ENCODE measurements at regions not wholly inside any gene's neighbourhood (a gene's known extent, or its start where the extent isn't known, plus 50 kb on each side); places are given as distances from the start of the nearest gene placed in this dataset.

GRCh38 chr10:29766753-29767152 is 132.0 kb upstream of the SVIL start:
- WGBS (ENCODE audit: low lambda C conversion rate): 82% methylated on average over 3 of the region's 3 CpGs
- no peak overlapping the region for H3K27ac ChIP-seq (ENCODE audit: low read depth in 2 of 2, low read length in 1 of 2)
- H3K79me2 ChIP-seq (ENCODE audit: insufficient read depth): no peaks in the 10 kb centered on the region
- H3K9me3 ChIP-seq: no peaks in the 10 kb centered on the region
- H3K36me3 ChIP-seq (replicated peaks in 1 of 2; ENCODE audit: control insufficient read depth in 1 of 2, insufficient read depth in 2 of 2, low read length in 1 of 2): no peaks in the 10 kb centered on the region
- no peaks in the 10 kb centered on the region for H4K20me1 ChIP-seq (ENCODE audit: insufficient read depth)
- TF ChIP-seq EZH2phosphoT487 (IDR thresholded peaks at IDR 0.05; ENCODE audit: borderline replicate concordance, low read depth): no peak
- TF ChIP-seq NRF1 (IDR thresholded peaks at IDR 0.05; ENCODE audit: low read depth, low read length): no peak
- TF ChIP-seq FOSL2 (IDR thresholded peaks at IDR 0.05; ENCODE audit: borderline replicate concordance, low read depth): no peak
- TF ChIP-seq MXI1 (IDR thresholded peaks at IDR 0.05; ENCODE audit: low read depth, low read length): no peak
- no peak for TF ChIP-seq RXRA (IDR thresholded peaks at IDR 0.05; ENCODE audit: borderline replicate concordance, low read depth)
- TF ChIP-seq RFX5 (IDR thresholded peaks at IDR 0.05; ENCODE audit: low read length): no peak
- TF ChIP-seq PBX3 (IDR thresholded peaks at IDR 0.05): no peak
- TF ChIP-seq GATA2 (CRISPR knock-in tag; IDR thresholded peaks at IDR 0.05): no peak
- TF ChIP-seq SIN3A (IDR thresholded peaks at IDR 0.05; ENCODE audit: borderline replicate concordance, low read depth, low read length): no peak
- TF ChIP-seq TCF12 (IDR thresholded peaks at IDR 0.05): no peak
- TF ChIP-seq NFIC (IDR thresholded peaks at IDR 0.05; ENCODE audit: borderline replicate concordance): no peak
- no peak for TF ChIP-seq GABPA (IDR thresholded peaks at IDR 0.05; ENCODE audit: low read depth)
- no peak for DNase-seq
- H3K9ac ChIP-seq: no peak overlapping the region
- CTCF ChIA-PET: no interaction called here
- no peaks in the 10 kb centered on the region for H3K4me1 ChIP-seq (ENCODE audit: control insufficient read depth in 1 of 2, insufficient read depth in 2 of 2, low read depth in 1 of 2, low read length in 1 of 2)
- no peaks in the 10 kb centered on the region for H3K27me3 ChIP-seq (ENCODE audit: insufficient read depth)
- H3K9me2 ChIP-seq: no peaks in the 10 kb centered on the region
- no peak overlapping the region for H3K4me3 ChIP-seq (ENCODE audit: low read depth in 2 of 2, low read length in 1 of 2)
- H3K4me2 ChIP-seq: no peak overlapping the region
- H2AFZ ChIP-seq (ENCODE audit: low read depth): no peak overlapping the region
- no peaks in the 10 kb centered on the region for H3F3A ChIP-seq (replicated peaks; ENCODE audit: insufficient read depth)
- POLR2A ChIA-PET: no interaction called here

- ChIA-PET POLR2A (no interaction called here), CTCF (no interaction called here)
- Histone ChIP-seq H3F3A (replicated peaks; ENCODE audit: insufficient read depth) (no peaks in the 10 kb centered on the region), H3K27me3 (ENCODE audit: insufficient read depth) (no peaks in the 10 kb centered on the region), H3K9ac (no peak overlapping the region), H4K20me1 (ENCODE audit: insufficient read depth) (no peaks in the 10 kb centered on the region), H3K4me1 (ENCODE audit: control insufficient read depth in 1 of 2, insufficient read depth in 2 of 2, low read depth in 1 of 2, low read length in 1 of 2) (no peaks in the 10 kb centered on the region), H3K4me3 (ENCODE audit: low read depth in 2 of 2, low read length in 1 of 2) (no peak overlapping the region), H3K27ac (ENCODE audit: low read depth in 2 of 2, low read length in 1 of 2) (no peak overlapping the region), H2AFZ (ENCODE audit: low read depth) (no peak overlapping the region), H3K9me2 (no peaks in the 10 kb centered on the region), H3K79me2 (ENCODE audit: insufficient read depth) (no peaks in the 10 kb centered on the region), H3K36me3 (replicated peaks in 1 of 2; ENCODE audit: control insufficient read depth in 1 of 2, insufficient read depth in 2 of 2, low read length in 1 of 2) (no peaks in the 10 kb centered on the region), H3K9me3 (no peaks in the 10 kb centered on the region), H3K4me2 (no peak overlapping the region)
- no peak for DNase-seq
- WGBS (ENCODE audit: low lambda C conversion rate): 96% methylated on average over 2 of the region's 2 CpGs
- TF ChIP-seq IRF3 (IDR thresholded peaks at IDR 0.05; ENCODE audit: low read depth, low read length) (no peak), RAD21 (IDR thresholded peaks at IDR 0.05; ENCODE audit: low read length) (no peak), FOXM1 (IDR thresholded peaks at IDR 0.05; ENCODE audit: low read depth) (no peak), EZH2phosphoT487 (IDR thresholded peaks at IDR 0.05; ENCODE audit: borderline replicate concordance, low read depth) (no peak)
Observed at GRCh38 chr10:29765330-29765729, 130.6 kb upstream of the SVIL start.

Data from SK-N-SH (cell line).